Hematopoietic multipotent progenitor cell treated with erythropoietin and hydrocortisone succinate and interleukin-3 and kit ligand, for 6 days (in vitro differentiated cells): ENCODE measurements at regions not wholly inside any gene's neighbourhood (a gene's known extent, or its start where the extent isn't known, plus 50 kb on each side); places are given as distances from the start of the nearest gene placed in this dataset.

Experiments
- DNase-seq: peaks from one replicate; pipeline ENCODE4 v3.0.0-alpha.2; 2015

GRCh38 chr13:76745261-76746200 lies 140.7 kb downstream of the KCTD12 start:
- peak; percentile 62 for DNase-seq

GRCh38 chr13:76741624-76742023 lies 144.6 kb downstream of the KCTD12 start:
- DNase-seq, result no peak

DNA sequence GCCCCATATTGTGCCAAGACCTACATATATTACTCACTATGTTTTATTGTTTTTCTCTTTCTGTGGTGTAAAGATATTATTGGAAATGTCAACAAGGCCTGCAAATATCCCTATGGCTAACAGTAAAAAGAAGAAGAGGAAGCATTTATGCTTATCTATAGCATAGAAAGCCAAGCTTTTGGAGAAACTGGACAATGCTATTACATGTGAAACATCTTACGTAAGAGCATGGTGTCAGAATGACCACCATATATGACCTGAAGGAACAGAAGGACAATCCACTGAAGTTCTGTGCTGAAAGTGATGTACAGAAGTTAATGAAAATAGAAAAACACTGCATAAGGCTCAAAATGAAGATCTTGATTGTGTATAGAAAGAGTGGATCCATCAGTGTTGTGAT lies 145.2 kb downstream of the KCTD12 start:
- no peak for DNase-seq

GRCh38 chr13:76738616-76739015 lies 147.6 kb downstream of the KCTD12 start:
- DNase-seq, result no peak

GRCh38 chr13:76737526-76737925 lies 148.7 kb downstream of the KCTD12 start:
- no peak for DNase-seq

DNA sequence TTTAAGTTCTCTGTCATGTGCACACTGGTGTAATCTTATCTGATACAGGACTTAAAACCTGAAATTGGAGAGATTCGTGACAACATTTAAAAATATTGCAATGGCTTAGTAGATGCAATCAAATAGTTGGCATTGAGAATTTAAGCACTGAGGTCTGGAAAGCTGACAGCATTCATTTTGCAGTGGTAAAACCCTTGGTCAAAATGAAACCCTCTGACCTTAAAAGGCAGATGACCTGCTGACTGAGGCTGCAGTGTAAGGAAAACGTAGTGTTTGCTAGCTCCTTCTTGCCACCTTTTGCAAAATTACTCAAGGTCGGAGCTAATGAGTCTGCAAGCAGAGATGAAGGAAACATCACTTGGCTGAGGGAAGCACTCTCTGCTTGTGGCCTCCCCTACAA lies 150.6 kb downstream of the KCTD12 start:
- DNase-seq, result no peak

- DNase-seq, result no peak
Measured at GRCh38 chr13:76733671-76734070, 152.5 kb downstream of the KCTD12 start.

- no peak for DNase-seq
Measured at GRCh38 chr13:76732367-76732766, 153.8 kb downstream of the KCTD12 start.

- DNase-seq, result no peak
Measured at GRCh38 chr13:76730220-76730619, 156.0 kb downstream of the KCTD12 start.

- no peak for DNase-seq
Measured at GRCh38 chr13:76729691-76730090, 156.5 kb downstream of the KCTD12 start.

DNA sequence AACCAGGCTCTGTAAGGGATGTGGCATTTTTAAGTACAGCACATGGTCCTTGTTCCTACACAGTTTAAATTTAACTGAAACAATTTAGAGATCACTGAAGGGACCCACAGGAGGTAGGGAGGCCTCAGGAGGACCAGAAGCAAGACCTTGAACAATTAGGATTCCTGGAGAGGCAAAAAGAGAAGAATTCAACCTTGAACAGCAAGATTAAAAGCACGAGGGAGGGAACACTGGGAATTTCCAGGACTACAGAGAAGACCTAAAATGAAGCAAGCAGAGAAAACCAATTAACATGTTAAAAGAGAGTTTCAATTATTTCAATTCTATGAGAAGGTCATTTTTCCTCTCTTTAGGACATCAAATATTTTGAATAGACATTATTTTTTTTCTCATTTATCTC lies 160.3 kb downstream of the KCTD12 start:
- no peak for DNase-seq

DNA sequence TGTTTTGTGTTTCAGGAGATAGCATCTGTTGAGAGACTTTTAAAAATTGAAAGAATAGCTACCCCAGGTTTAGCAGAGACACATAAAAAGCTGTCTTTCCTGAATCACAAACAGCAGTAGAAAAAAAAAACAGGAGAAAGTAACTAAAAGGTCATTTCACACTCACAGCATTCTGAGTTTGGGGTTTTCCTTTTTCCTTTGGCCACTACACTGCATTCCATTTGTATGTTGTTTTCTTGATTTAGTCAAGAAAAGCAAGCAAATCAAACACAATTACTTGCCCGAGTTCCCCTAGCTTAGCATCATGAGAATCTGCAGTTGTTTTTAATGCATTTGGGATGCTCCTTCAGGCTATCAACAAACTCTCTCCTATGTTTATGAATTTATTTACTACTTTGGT lies 161.0 kb downstream of the KCTD12 start:
- DNase-seq, result no peak

DNA sequence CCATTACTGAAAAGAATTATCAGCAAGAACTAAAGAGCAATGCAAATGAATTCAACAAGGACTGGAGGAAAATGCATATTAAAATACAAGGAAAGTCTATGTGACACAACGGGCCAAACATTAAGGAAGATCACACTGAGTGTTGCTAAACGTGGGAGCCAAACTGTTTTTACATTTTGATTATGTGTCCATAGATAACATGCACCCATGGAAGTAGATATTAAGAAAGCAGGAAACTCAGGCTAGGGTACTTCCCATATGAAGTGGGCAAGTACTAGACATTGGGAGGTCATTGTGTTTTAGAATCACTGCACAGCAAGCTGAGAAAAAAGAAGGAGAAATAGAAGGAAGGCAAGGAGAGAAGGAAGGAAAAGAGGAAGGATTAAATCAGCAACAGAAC lies 161.8 kb downstream of the KCTD12 start:
- no peak for DNase-seq

- peak; percentile 21 for DNase-seq
Measured at GRCh38 chr13:76723551-76724232, 162.5 kb downstream of the KCTD12 start.

GRCh38 chr13:76722782-76723181 lies 163.4 kb downstream of the KCTD12 start:
- no peak for DNase-seq

GRCh38 chr13:76720821-76721220 lies 165.4 kb downstream of the KCTD12 start:
- no peak for DNase-seq

DNA sequence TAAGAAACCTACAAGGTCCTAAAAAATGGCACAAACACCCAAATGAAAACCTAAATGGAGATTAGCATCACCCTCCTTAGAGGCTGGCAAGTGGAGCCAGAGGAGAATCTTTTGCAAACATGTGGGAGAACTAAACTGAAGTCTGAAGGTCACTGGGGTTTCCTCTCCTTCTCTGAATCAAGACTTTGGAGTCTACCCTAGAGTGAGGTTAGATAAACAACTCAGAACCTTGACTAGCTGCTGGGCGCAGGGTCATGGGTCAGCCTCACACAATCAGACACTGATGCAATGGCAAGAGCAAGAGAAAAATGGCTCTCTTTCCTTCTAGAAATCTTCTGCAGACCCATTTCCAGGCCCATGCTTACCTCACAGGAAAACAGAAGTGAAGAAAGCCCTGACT lies 165.8 kb downstream of the KCTD12 start:
- no peak for DNase-seq

DNA sequence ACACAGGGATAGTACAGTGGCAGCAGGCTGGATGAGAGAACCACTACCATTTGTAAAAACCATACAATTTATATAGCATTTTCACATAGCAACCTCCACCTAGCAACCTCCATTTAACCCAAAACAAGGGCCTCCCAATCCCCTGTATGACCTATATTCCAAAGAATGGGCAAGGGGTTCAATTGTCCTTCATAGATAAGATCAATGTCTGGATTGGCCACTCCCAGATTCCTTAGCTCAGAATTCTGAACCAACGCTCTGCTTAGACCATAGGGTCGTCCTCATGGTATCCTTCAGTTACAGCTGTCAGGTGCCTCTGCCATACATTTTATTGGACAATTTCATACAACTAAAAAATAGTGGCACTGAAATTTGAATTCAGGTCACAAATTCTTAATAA lies 166.2 kb downstream of the KCTD12 start:
- DNase-seq, result no peak

GRCh38 chr13:76717092-76717491 lies 169.1 kb downstream of the KCTD12 start:
- no peak for DNase-seq

- no peak for DNase-seq
Measured at GRCh38 chr13:76715621-76716020, 170.6 kb downstream of the KCTD12 start.

DNA sequence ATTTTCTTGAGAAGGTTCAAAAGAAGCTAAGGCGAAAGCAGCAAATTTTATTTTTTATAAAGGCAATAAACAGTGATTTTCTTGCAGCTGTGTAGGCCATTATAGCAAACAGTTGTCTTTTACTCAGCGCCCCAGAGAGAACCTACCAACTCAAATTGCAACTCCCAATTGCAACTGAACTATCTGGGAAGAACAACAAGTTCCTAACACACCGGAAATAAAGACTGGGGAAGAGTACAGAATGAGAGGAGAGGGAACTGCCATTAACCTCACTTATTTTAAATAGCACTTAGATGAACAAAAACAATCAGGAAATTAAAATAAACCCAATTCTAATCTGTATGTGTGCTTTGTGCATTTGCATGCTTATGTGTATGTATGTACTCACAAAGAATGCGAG lies 171.1 kb downstream of the KCTD12 start:
- no peak for DNase-seq

DNA sequence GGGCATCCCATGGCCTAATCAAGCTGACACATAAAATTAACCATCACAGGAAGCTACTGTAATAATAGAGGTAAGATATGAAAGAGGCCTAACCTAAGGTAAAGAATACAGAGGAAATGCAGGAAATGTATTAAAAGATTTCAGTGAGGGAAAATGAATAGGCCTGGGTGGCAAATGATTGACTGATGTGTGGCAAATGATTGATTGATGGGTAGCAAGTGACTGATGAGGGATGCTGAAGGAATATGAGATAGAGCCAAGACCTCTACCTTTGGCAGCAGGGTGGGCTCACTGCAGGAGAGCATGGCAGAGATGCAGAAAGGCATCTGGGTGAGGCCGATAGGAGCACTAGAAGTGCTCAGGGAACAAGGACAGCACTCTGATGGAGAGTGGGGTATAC lies 172.9 kb downstream of the KCTD12 start:
- DNase-seq, result no peak

GRCh38 chr13:76711550-76712182 lies 174.5 kb downstream of the KCTD12 start:
- DNase-seq, result peak; percentile 10

- peak; percentile 18 for DNase-seq
Measured at GRCh38 chr13:76709851-76710250, 176.4 kb downstream of the KCTD12 start.
